GM12874 (cell line): ENCODE measurements at regions not wholly inside any gene's neighbourhood (a gene's known extent, or its start where the extent isn't known, plus 50 kb on each side); places are given as distances from the start of the nearest gene placed in this dataset.

ENCODE experiments used
- TF ChIP-seq, protein P1 (sequence below): IDR thresholded peaks from 2 replicates; pipeline ENCODE4 v1.5.1; 2011; ENCODE audit warnings: low read depth, mild to moderate bottlenecking, control low read depth, low read length, moderate library complexity; ENCODE audit not compliant: insufficient read depth

DNA sequence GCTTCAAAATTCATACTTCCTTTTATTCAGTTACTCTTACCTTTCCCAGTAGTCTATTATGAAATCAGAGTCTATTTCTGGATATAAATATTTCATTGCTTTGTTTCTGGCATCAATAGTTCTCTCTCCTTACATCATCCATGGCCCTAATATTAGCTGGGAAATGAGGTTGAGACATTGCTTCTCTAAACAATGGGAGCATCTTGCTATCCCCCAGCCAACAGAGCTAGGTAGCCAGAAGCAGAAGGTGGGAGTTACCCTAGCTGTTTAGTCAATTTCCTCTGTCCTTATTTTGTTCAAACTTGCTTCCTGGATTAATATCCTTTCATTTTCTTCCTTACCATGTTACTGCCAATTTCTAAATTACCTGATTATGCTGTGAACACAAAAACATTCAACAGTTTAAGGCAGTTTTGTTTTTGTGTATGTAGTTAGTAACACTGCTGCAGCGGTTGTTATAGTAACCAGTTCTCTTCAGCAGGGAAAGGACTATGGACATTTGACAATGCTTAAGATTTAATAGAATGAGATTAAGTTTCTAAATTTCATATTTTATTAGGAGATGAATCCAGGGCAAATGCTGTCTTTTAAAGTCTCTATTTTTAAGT lies 160.5 kb upstream of the KCNJ3 start:
- TF ChIP-seq, protein P1, sequence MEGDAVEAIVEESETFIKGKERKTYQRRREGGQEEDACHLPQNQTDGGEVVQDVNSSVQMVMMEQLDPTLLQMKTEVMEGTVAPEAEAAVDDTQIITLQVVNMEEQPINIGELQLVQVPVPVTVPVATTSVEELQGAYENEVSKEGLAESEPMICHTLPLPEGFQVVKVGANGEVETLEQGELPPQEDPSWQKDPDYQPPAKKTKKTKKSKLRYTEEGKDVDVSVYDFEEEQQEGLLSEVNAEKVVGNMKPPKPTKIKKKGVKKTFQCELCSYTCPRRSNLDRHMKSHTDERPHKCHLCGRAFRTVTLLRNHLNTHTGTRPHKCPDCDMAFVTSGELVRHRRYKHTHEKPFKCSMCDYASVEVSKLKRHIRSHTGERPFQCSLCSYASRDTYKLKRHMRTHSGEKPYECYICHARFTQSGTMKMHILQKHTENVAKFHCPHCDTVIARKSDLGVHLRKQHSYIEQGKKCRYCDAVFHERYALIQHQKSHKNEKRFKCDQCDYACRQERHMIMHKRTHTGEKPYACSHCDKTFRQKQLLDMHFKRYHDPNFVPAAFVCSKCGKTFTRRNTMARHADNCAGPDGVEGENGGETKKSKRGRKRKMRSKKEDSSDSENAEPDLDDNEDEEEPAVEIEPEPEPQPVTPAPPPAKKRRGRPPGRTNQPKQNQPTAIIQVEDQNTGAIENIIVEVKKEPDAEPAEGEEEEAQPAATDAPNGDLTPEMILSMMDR = no peak

DNA sequence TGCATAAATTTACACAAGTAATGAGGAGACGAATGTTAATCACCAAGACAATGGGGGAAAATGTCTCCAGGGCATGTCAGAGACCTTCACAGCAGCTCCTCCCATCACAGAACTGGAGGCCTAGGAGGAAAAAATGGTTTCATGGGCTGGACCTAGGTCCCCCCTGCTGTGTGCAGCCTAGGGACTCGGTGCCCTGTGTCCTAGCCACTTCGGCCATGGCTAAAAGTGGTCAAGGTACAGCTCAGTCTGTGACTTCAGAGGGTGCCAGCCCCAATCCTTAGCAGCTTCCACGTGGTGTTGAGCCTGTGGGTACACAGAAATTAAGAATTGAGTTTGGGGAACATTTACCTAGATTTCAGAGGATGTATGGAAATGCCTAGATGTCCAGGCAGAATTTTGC lies 152.2 kb upstream of the KCNJ3 start:
- TF ChIP-seq, protein P1 = no peak

GRCh38 chr2:154549869-154550268 lies 148.6 kb upstream of the KCNJ3 start:
- TF ChIP-seq, protein P1 = no peak

GRCh38 chr2:154551649-154552048 lies 146.8 kb upstream of the KCNJ3 start:
- TF ChIP-seq, protein P1 = no peak

DNA sequence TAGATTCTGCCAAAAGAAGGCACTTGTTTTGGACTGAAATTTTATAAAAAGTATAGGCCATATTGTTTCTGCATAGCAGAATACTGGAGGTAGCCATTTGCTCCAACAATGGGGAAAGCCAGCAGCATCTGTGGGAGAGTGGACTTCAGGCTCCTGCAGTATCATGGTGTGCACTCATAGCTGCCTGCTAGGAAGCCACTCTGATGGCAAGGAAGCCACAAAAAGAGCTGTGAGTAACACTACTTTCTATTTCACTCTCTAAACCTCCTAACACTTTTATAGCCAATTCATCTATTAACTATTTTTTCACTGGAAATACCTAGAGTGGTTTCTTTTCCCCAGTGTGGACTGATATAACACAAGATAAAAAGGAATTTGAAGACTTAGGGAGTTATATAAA lies 144.4 kb upstream of the KCNJ3 start:
- TF ChIP-seq, protein P1 = no peak

DNA sequence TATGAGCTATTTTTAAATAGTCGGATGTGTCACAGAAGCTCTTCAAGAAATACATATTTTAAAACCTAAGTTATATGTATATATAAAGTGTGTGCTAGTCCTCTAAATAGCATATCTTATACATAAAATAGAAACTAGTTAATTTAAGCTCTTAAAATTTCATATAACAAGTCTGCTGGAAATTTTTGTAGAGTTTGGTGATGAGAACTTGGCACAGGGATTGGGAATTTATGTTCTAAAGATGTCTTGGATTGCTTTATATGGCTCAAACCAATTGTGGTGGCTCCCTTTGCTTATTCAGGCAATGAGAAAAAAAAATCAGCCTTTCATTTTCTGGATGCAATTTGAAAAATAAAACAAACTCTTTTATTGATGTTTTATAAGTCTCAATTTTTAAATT lies 142.8 kb upstream of the KCNJ3 start:
- TF ChIP-seq, protein P1 = no peak

DNA sequence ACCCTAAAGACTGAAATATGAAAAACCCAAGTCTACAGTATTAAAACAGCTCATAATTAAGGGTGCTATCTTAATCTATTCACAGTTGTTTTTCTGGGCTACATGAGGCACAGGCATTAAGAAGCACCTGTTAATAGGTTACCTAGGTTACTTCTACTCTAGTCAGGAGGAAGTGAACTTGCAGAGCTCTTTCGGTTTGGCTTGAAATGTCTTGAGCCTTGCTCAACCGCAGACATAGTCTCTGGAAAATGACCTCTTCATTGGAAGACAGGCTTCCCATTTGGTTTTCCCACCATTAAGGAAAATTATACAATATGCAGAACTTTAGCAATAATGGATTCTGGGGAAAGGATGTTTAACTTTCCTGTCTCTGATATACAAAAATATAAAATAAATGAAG lies 142.3 kb upstream of the KCNJ3 start:
- TF ChIP-seq, protein P1 = no peak
